K562 (cell line): ENCODE measurements at regions not wholly inside any gene's neighbourhood (a gene's known extent, or its start where the extent isn't known, plus 50 kb on each side); places are given as distances from the start of the nearest gene placed in this dataset.
"Not testable (repeated sequence)": the region's sequence is repeated elsewhere in the genome, so short reads cannot be mapped to it uniquely, and the experiment has no call there.

Experiments used
- ATAC-seq: fragments of 200-7000 bp; cut with Tn5 transposase; 3 replicates; pipeline ENCODE4 v1.9.1; 2020; ENCODE audit warnings: moderate library complexity
- BruUV-seq: library from RNA; stranded (reverse); fragments of 400-500 nt; replicated peaks from 2 replicates; lab custom pipeline; 2021; lab: Mats Ljungman, UMichigan
- CTCF ChIA-PET: fragments of 300-600 bp; formaldehyde crosslinking; extraction: SDS; loops from one replicate; lab custom pipeline; 2021; ENCODE audit warnings: low intra/inter-chr PET ratio; lab: Yijun Ruan, JAX
- POLR2A ChIA-PET: fragments of 300-600, 350-650 bp; sonication (Branson Sonifier 250); formaldehyde crosslinking; extraction: SDS; loops from one replicate; lab custom pipeline; 2021; ENCODE audit warnings: antibody characterized with exemption, inconsistent platforms; lab: Yijun Ruan, JAX
- DNase-seq, 4 experiments: peaks; one replicate each; pipeline versions ENCODE4 v3.0.0 to v3.0.0-alpha.2; 2011 to 2018; ENCODE audit warnings: low spot score in 3 of 4, mixed read lengths in 3 of 4; ENCODE audit errors: extremely low read depth in 1 of 4
- FAIRE-seq: peaks from 2 replicates; lab custom pipeline; 2011; peaks lifted over from hg19 to GRCh38; lab: Jason Lieb, UNC
- H2AFZ ChIP-seq: 2 replicates; pipeline ENCODE4 v1.6.0; 2011; ENCODE audit warnings: low read depth, low read length, control low read depth, inconsistent platforms
- H3K27ac ChIP-seq: fragments of 200-600 bp; 3 replicates; pipeline ENCODE4 v1.8.0; 2011; ENCODE audit warnings: low read depth, mild to moderate bottlenecking, control low read depth, inconsistent platforms, low read length, moderate library complexity, mixed read lengths; ENCODE audit errors: extremely low read depth
- H3K27me3 ChIP-seq, 2 experiments: fragments of 300-600 bp in 1 of 2; 2 replicates in 1 of 2; 3 replicates in 1 of 2; pipeline versions ENCODE4 v1.6.0 to v1.8.0; 2011; ENCODE audit warnings: inconsistent platforms in 2 of 2, low read length in 2 of 2, mild to moderate bottlenecking in 1 of 2, mixed read lengths in 1 of 2, moderate library complexity in 1 of 2; ENCODE audit not compliant: control insufficient read depth in 2 of 2, insufficient read depth in 2 of 2
- H3K36me3 ChIP-seq: fragments of 300-600 bp; 3 replicates; pipeline ENCODE4 v1.8.0; 2011; ENCODE audit warnings: mild to moderate bottlenecking, low read length, inconsistent platforms; ENCODE audit not compliant: control insufficient read depth, insufficient read depth
- H3K4me1 ChIP-seq, 2 experiments: fragments of 200-600 bp in 1 of 2; replicated peaks in 1 of 2; 2 replicates in 1 of 2; 3 replicates in 1 of 2; pipeline versions ENCODE4 v1.5.1 to v1.8.0; 2011; ENCODE audit warnings: inconsistent platforms in 2 of 2, low read length in 2 of 2, mild to moderate bottlenecking in 1 of 2, mixed read lengths in 1 of 2, moderate library complexity in 1 of 2; ENCODE audit not compliant: control insufficient read depth in 2 of 2, insufficient read depth in 2 of 2
- H3K4me2 ChIP-seq: 2 replicates; pipeline ENCODE4 v1.6.1; 2011; ENCODE audit warnings: low read length, control low read depth, inconsistent platforms, mixed read lengths; ENCODE audit not compliant: insufficient read depth
- H3K4me3 ChIP-seq: fragments of 200-600 bp; sonication (generic), shearing (Covaris generic); 2 replicates; pipeline ENCODE4 v1.5.1; 2016; ENCODE audit warnings: control low read depth, inconsistent platforms
- H3K79me2 ChIP-seq: fragments of 200-600 bp; 3 replicates; pipeline ENCODE4 v1.8.0; 2011; ENCODE audit warnings: low read length, inconsistent platforms; ENCODE audit not compliant: control insufficient read depth, insufficient read depth
- H3K9ac ChIP-seq, 2 experiments: 2 replicates each; pipeline versions ENCODE4 v1.6.0 to v1.6.1; 2011; ENCODE audit warnings: low read depth in 2 of 2, low read length in 2 of 2, control low read depth in 1 of 2, inconsistent platforms in 1 of 2, mild to moderate bottlenecking in 1 of 2, mixed read lengths in 1 of 2; ENCODE audit not compliant: insufficient read depth in 1 of 2
- H3K9me1 ChIP-seq: one replicate; pipeline ENCODE4 v1.6.0; 2011; ENCODE audit warnings: inconsistent platforms, mild to moderate bottlenecking, low read length, moderate library complexity; ENCODE audit not compliant: control insufficient read depth, insufficient read depth
- H3K9me3 ChIP-seq: replicated peaks from 2 replicates; pipeline ENCODE4 v1.5.1; 2011; ENCODE audit warnings: low read depth, low read length, inconsistent platforms; ENCODE audit not compliant: control insufficient read depth, insufficient read depth
- H4K20me1 ChIP-seq: replicated peaks from 2 replicates; pipeline ENCODE4 v1.6.1; 2011; ENCODE audit warnings: low read length, inconsistent platforms, mixed read lengths; ENCODE audit not compliant: control insufficient read depth, insufficient read depth
- HDAC8 ChIP-seq: fragments of 450-650 bp; IDR thresholded peaks from 2 replicates; pipeline ENCODE4 v1.6.1; 2016; ENCODE audit warnings: mild to moderate bottlenecking, missing genetic modification characterization, moderate library complexity, missing compliant biosample characterization
- WGBS: fragments of 100-300 bp; shearing (Covaris generic); methylation state at CpG from one replicate; pipeline ENCODE4 v1.1.6; 2016; ENCODE audit warnings: low coverage, mixed read lengths; ENCODE audit not compliant: insufficient coverage; ENCODE audit errors: missing lambda C conversion rate; 5-methylcytosine and 5-hydroxymethylcytosine counted together
- in situ Hi-C: fragments of 300-500 bp; cut with MboI; formaldehyde crosslinking; loops from 4 replicates; pipeline ENCODE4 v1.15.0; 2018; ENCODE audit warnings: inconsistent platforms, mixed read lengths
- intact Hi-C: fragments of 100-400 bp; cut with micrococcal nuclease; formaldehyde crosslinking; loops from 2 replicates; pipeline ENCODE4 v1.14.2; 2022

DNA sequence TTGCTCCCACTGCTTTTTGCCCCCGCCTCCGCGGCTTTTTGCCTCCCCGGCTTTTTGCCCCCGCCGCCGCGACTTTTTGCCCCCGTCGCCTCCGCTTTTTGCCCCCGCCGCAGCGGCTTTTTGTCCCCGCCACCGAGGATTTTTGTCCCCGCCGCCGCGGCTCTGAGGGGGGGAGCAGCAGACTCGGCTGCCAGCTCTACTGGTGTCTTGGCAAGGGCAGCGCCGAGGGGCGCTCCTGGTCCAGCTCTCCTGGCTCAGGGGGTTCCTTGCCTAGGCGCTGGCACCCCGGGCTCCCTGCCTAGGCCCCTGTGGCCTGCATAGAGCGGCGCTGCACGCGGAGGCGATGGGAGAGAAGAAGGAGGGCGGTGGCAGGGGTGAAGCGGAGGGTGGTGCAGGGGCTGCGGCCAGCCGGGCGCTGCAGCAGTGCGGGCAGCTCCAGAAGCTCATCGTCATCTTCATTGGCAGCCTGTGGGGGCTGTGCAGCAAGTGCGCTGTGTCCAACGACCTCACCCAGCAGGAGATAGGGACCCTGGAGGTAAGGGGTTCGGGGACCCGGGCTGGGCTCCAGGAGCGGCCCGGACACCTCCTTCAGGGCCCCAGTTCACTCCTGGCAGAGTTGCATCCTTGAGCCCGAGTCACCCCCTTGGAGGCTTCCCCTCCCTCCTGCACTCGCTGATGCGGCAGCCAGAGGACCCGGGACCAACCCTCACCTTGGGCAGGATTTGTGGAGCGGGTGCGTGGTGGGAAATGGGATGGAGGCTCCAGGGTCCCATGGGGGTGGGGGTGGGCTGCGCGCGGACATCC lies 642.4 kb downstream of the GOLGA6L6 start:
- in situ Hi-C loops (no loop called here), intact Hi-C loops (no loop called here)
- Histone ChIP-seq H2AFZ (no peak overlapping the region), H3K4me3 (no peak overlapping the region), H3K9me1 (no peaks in the 10 kb centered on the region), H4K20me1 (no peaks in the 10 kb centered on the region), H3K36me3 (no peaks in the 10 kb centered on the region), H3K27me3 (no peaks in the 10 kb centered on the region), H3K9me3 (no peaks in the 10 kb centered on the region; the same call in 1 of the 2 replicates), H3K27ac (no peak overlapping the region), H3K4me1 (no peaks in the 10 kb centered on the region), H3K79me2 (no peaks in the 10 kb centered on the region), H3K9ac (no peak overlapping the region), H3K4me2 (no peak overlapping the region)
- CTCF ChIA-PET: no interaction called here
- no peak for TF ChIP-seq HDAC8 (tag)
- BruUV-seq: no TSS peak
- POLR2A ChIA-PET: no interaction called here
- DNase-seq: no peak
- ATAC-seq: no peak
- no peak for FAIRE-seq
- 2% methylated on average over 29 of the region's 53 CpGs for WGBS

DNA sequence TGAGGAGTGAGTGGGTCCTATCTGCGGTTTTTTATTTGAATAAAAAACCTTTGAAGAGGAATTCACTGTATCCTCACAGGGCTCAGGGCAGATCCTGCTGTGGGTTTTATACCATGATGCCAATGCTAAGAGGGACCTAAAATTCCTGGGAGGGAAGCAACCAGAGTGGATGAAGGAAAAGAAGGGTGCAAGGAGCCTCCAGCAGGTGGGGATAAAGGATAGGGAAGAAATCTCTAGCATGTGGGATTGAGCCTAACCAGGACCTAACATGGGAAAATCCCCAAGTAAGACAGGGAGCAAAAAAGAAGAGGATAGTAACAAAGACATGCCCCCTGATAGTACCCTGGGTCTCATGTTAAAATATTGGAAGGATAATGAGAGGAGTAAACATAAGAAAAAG lies 652.8 kb downstream of the GOLGA6L6 start:
- H3K4me1 ChIP-seq, H3K9me3 ChIP-seq, DNase-seq, CTCF ChIA-PET, intact Hi-C loops, H3K79me2 ChIP-seq, H3K4me3 ChIP-seq, BruUV-seq, POLR2A ChIA-PET, H3K27me3 ChIP-seq, H3K27ac ChIP-seq, H3K9ac ChIP-seq, H3K9me1 ChIP-seq, H3K4me2 ChIP-seq, H2AFZ ChIP-seq, FAIRE-seq, H3K36me3 ChIP-seq, in situ Hi-C loops, H4K20me1 ChIP-seq, ATAC-seq: not testable (repeated sequence)
- no CpG with 5 or more reads among the region's 1 CpG for WGBS

- H4K20me1 ChIP-seq, H3K4me1 ChIP-seq, H3K4me2 ChIP-seq, DNase-seq, H3K27ac ChIP-seq, H3K9ac ChIP-seq, CTCF ChIA-PET, H3K36me3 ChIP-seq, H3K9me3 ChIP-seq, H3K4me3 ChIP-seq, intact Hi-C loops, H2AFZ ChIP-seq, BruUV-seq, ATAC-seq, H3K79me2 ChIP-seq, POLR2A ChIA-PET, in situ Hi-C loops, H3K9me1 ChIP-seq, FAIRE-seq, H3K27me3 ChIP-seq: not testable (repeated sequence)
- WGBS: 3% methylated on average over 4 of the region's 4 CpGs
Observed at GRCh38 chr15:19844061-19844460, 697.5 kb downstream of the GOLGA6L6 start.
